ENCODE measurements at regions not wholly inside any gene's neighbourhood (a gene's known extent, or its start where the extent isn't known, plus 50 kb on each side); places are given as distances from the start of the nearest gene placed in this dataset.
A peak's percentile ranks its signal among the peaks of the same experiment; 100 is the strongest.

DNA sequence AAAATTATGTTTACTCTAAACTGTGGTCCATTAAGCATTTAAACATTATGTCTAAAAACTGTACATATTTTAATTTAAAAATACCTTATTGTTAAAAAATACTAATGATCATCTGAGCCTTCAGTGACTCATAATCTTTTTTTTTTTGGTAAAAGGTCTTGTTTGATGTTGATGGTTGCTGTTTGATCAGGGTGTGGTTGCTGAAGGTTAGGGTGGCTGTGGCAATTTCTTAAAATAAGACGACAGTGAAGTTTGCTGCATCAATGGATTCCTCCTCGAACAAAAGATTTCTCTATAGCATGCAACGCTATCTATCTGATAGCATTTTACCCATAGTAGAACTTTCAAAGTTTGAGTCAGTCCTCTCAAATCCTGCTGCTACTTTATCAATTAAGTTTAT is 180.0 kb upstream of the AHR start:
- ATAC-seq: no peak

DNA sequence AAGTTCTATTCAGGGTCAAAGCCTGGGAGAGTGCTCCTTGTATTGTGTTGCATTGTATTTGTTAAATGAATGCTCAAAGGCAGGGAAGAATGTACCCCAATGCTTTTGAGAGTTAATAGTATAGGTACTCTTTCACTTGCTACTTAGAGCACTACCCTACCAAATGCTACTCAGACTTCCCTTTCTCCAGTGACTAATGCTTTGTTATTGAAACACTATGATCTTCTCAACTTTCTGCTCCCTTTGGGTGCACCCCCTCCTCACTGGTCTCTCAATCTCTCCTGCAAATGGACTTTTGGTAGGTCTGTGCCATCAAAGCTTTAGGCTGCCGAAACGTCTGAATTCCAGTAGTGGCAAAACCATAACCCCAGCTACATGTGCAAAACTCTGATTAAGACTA is 177.7 kb upstream of the AHR start:
- DNase-seq (ENCODE audit: low spot score) (no peak), ATAC-seq (no peak)

More for the DNA sequence above, 180.0 kb upstream of the AHR start:
- DNase-seq (ENCODE audit: low spot score): no peak

DNA sequence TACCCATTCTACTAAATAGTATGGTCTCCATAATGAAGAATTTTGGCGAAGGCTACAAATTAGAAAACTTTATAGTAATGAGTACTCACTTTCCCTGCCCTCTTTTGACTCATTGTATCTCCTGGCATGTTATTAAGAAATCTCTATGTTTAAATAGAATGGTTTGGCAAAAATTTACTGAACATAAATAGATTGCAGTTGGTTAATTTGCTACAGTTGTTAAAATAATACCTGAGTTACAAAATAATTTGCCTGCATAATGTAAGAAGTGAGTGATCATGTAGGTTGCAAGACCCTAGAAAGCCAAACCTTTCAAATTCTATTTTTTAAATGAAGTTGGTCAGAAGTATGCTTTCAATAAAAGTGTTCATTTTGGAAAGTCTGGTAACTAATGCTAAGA is 176.8 kb upstream of the AHR start:
- ATAC-seq (no peak), DNase-seq (ENCODE audit: low spot score) (no peak)

DNA sequence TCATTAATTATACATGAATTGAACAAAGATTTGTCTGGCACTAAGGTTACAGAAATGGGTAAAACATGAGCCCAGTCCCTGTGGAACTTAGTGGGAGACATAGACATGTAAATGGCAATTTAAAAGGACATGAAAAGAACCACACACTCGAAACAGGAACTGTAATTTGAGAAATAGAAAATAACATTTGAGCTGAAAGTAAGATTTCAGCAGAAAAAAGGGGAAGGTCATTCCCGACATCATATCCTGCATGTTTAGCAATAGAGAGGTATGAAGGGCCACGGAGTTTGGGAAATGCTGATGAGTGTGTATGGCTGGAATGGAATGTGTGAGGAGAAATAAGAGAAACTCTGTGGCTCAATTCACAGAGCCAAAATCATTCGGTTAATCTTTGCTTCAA is 175.4 kb upstream of the AHR start:
- no peak for DNase-seq (ENCODE audit: low spot score)

DNA sequence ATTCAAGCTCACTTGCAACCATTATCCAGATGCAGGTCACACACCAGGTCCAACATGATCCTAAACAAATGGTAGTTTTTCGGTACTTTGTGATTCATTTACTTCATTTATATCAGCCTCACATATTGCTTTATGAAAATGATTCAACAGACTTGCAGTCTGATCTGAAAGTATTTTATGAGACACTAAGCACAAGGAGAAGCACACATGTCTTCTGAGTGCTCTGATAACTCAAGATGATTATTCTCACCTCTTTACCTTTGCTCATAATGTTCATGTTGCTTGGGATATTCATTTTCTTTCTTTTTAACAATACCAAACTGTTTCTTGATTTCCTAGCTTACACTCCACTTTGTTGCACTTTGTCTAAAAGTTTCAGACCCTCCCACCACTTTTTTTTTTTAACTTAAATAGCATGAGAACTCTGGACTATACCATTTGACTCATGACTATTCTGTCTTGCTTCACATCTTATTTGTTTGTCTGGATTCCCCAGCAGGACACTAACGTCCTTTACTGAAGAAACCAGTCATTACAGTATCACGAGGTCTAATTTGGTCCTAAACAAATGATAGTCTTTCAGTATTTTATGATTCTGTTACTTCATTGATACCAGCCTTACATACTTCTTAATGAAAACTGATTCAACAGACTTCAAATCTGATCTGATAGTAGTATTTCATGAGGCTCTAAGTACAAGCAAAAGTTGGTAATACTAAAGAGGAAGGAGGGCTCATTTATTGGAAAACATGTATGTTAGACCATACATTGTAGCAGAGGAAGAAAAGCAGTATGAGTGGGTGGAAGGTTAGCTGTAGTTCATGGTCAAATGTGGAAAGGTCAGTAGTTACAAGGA is 171.8 kb upstream of the AHR start:
- no peak for ATAC-seq
- DNase-seq (ENCODE audit: low spot score): no peak

More for the DNA sequence above, 175.4 kb upstream of the AHR start:
- ATAC-seq: no peak

DNA sequence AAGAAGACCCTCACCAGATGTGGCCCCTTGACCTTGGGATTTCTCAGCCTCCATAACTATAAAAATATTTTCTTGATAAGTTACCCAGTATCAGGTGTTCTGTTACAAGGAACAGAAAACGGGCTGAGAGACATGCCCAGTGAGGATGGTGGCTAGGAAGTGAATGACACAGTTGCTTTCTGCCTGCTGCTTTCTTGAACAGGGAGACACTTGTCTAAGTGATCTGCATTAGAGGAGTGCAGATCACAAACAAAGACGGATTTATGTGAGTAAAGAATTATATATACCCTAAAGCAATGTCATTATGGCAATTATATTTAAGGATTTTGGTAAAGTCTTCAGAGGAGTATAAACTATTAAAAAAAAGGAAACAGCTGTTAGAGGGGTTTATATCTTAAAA is 169.2 kb upstream of the AHR start:
- no peak for DNase-seq (ENCODE audit: low spot score)
- no peak for ATAC-seq

DNA sequence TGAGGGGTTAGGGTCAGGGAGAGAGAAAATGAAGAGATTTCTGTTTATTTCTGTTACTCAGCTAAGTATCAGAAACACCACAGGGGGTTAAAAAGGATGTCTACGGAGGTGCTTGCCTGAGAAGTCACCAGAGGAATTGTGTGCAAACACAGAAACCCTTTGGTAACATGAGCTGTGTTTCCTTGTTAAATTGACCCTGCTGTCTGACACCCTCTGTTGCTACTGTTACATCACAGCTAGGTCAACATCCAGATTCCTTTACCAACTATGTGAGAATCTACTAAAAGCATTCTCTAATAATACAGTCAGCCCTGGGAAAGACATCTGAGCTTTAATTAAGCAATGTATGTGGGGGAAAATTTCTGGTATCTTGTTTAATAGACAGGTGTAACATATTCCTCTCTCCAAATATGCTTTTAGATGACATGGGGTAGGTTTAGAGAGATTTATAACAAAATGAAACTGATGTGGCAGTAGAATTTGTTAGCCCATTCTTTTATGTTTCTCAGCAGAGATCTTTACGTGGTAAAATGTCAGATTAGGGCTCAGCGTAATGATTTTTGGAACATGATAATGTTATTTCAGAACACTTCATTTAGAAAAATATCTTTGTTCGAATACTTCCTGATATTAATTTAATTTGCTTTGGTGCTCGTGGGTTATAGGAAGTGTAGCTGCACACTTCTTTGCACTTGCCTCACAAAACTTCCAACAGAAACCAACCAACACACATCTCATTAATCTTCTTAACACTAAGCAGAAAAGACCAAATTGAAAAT is 168.0 kb upstream of the AHR start:
- no peak for DNase-seq (ENCODE audit: low spot score)
- ATAC-seq: peak; percentile 93

DNA sequence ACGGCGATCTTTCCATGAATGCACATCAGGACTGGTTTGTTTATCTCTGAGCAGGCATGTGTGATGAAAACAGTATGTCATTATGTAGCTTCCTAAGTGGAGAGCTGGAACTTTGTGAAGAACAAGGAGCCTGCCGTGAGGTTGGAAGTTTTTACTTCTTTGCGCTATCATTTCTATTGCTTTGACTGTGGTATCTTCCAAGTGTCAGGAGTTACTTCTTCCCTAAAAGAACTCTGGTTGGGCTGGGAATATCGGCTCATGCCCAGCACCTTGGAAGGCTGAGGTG is 167.4 kb upstream of the AHR start:
- ATAC-seq (peak; percentile 41), DNase-seq (ENCODE audit: low spot score) (no peak)

DNA sequence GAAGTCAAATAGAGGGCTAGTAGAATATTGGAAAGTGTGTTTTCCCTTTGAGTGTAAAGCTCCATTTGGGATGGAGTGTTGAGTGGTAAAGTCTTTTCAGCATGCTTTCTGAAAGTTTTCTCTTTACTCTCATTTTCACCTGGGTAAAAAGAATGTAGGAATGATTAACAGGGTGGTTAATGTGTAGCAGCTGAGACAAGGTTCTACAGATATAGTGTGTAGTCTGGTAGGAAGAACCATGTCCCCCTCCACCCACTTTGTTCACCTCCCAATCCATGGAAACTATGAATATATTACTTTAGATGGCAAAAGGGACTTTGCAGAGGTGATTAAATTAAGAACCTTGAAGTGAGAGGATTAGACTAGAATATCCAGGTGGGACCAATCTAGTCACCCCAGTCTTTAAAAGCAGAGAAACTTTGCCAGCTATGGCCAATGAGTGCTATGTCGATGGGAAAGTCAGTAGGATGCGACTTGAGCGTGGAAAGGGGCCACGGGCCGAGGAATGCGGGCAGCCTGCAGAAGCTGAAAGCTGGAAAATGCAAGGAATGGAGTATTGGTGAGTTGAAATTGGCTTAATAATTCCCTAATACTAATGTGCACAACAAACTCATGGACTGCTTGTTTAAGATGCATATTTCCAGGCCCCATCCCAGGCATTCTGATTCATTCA is 166.3 kb upstream of the AHR start:
- no peak for DNase-seq (ENCODE audit: low spot score)
- peak; percentile 32 for ATAC-seq

DNA sequence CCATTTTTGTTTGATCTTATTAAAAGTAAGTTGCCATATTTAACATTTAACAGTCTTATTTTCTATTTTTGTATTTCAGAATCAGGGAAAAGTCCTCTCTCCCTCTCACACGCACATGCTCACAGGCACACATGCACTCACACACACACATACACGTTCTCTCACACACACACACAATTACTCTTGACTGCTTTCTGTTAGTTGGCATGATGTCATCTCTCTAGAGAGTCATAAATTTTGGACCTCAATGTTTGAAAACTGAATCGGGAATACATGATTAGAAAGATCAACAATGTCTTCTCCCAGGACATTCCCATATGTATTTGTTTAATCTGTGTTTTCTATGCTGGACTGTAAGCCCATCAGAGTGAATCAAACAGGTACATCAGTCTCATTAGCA is 165.7 kb upstream of the AHR start:
- no peak for ATAC-seq
- DNase-seq (ENCODE audit: low spot score): no peak

DNA sequence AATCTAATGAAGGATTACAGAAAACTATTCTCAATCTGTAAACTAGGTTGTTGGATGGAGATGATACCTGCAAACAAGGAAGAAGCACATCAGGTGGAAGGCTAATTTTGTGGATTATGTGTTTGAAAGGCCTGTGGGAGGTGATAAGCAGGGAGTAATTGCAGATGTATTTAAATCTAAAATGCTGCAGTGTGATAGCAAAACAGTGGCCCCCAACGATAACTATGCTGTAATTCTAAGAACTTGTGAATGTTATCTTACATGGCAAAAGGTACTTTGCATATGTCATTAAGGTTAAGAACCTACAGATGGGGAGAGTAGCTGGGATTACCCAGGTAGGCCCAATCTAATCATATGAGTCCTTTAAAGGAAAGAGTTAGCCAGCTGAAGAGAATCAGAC is 164.5 kb upstream of the AHR start:
- DNase-seq (ENCODE audit: low spot score) (no peak), ATAC-seq (no peak)

DNA sequence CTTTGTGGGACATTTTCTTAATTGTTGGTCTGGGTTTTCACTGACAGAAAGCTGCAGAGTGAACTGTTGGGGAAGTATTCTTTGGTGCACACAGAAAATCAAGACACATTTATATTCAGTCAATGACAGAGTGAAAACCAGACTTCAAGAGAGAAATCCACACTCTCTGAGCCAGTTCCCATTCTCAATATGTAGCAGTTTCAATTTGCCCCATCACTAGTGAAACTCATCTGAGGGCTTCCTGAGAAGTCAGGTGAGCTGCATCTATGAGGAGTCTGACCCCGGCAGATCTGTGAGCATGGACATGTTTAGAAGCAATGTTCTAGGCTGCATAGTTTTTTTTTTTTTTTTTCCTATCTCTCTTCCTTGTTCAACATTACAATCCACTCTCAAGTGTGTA is 163.7 kb upstream of the AHR start:
- ATAC-seq (no peak), DNase-seq (ENCODE audit: low spot score) (no peak)

DNA sequence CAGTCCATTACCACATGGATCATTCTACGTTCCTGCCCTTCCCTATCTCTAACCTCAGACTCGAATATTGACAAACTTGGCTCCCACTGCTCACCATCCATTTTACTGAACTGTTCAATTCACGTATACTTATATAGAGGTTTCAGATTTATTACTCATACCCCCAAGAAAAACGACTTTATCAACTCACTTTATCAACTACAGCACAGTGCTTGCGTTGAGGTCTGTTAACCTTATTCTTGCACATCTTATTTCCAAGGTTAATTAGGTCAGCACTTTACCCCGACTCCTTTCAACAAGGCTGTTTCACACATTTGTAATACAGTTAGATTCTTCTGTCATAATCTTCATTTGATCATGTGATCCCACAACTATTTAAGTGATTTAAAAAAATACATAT is 162.3 kb upstream of the AHR start:
- ATAC-seq: no peak
- DNase-seq (ENCODE audit: low spot score): no peak

DNA sequence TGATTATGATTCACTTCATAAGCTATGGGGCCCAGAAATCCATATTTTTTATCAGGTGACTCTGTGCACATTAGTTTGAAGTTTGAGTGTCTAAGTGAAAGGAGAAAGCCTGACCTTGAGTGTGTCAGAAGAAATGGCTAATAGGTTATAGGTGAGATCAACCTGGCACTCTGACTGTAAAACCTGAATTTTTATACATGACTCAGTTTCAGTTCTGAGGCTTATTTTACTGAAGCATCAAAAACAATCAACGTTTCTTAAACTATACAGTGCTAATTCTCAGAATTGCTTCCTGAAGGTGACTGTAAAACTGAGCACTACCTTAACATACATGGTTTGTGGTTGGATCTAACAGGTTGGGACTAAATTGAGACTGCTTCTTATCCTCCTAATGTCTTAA is 159.4 kb upstream of the AHR start:
- DNase-seq (ENCODE audit: low spot score) (no peak), ATAC-seq (no peak)

DNA sequence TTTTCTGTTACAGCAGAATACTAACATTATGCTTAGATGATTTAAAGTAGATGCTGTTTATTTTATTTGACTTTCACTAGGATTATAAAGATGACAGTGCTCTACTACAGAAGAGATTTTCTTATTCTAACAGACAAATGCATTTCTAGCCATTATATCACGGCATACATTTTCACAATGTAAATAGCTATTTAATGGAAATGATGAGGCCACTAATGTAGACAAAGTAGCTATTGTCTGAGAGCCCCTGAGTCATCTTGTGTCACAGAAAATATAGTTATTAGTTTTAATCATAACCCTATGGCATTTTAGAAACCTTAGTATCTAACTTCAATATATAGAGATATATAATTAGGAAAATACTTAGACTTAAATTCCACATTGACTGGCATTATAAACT is 158.0 kb upstream of the AHR start:
- no peak for ATAC-seq
- DNase-seq (ENCODE audit: low spot score): no peak

DNA sequence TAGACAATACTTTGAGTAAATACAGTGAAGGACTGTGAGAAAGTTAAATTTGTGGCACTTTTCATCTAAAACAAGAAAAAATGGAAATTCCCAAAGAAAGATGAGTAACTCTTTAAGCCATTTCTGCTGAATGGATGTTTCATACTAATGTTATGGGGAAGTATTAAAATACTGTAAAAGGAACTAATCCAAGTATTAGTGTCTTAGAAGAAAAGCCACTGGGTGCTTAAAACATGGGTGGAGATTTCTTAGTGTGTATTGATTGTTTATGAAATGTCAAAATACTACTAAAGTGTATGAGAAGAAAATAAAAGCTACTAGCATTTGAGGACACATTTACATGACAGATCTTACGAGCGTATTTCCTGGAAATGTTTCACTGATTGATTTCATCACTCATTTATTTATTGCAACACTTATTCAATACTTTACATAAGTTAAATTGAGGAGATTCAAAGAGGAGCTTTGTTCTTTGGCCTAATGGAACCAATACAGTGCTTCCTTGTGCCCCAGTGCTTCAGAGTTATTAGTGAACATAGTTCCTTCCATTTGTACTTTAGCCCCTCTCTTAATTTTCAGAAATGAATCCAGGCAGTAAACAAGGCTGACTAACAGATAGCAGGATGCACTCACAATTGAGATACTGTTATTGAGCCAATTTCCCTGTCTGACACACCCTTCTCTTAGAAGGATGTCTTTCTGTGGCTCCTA is 155.5 kb upstream of the AHR start:
- DNase-seq (ENCODE audit: low spot score) (no peak), ATAC-seq (peak; percentile 52)

DNA sequence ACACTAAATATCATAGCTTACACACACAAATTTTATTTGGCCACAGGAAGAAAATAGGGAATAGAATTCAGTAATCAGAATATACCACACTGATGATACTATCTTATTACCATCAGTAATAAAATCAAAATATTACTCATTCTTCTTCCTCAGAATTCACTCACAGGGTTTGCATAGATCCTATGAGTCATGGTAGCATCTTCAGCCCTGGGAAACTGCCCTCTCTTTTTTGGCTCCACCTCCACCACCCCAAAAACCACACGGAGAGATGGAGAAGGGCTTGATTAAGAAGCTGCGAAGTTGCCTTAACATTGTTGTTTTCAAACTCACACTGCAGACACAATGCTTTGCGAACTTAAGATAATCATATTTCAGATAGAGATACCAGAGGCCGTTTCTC is 154.1 kb upstream of the AHR start:
- ATAC-seq: peak; percentile 19
- DNase-seq (ENCODE audit: low spot score): no peak

DNA sequence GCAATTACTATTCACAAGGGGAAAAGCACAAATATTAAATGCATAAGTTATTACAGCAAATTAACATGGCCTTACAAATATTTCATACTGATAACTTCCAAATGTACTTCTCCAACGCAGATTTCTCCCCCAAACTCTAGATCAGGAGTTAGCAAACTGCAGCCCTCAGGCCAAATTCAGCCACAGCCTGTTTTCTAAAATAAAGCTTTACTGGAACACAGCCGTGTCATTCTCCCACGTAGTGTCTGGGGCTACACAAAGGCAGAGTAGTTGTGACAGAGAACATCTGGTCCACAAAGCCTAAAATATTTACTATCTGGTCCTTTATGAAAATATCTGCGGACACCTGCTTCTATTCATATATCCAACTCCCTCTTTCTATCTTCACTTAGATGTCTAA is 151.8 kb upstream of the AHR start:
- ATAC-seq (no peak), DNase-seq (ENCODE audit: low spot score) (no peak)

DNA sequence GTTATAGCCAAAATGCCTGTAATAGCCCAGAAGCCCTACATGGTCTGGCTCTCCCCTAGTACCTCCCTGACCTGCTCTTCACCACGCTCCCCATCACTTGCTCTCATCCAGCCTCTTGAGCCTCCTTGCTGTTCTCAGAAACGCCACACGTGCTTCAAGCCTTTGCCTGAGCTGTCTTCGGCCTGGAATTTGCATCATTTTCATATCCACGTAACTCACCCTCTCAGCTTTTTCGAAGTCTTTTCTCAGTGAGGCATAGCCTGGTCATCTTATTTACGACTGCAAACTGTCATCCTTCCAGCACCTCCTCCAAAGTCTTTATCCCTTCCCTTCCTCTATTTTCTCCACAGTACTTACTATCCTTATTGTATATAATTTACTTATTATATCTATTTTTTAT is 151.0 kb upstream of the AHR start:
- ATAC-seq: no peak
- no peak for DNase-seq (ENCODE audit: low spot score)

DNA sequence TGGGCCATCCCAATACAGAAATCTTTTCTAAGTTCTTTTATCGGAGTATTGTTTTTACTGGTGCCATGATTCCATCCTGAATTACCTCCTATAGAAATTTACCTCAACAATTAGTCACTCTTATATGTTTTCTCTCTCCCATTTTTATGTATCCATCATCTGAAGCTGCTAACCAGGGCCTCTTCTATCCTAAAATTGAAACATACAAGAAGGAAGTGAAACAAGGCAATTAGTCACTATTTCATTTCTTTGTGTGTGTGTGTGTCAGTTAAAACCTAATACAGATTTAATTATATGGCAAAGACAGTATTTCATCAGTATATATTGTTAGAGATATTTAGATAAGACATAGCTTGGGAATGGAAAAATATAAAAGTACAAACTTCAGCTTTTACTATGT is 148.4 kb upstream of the AHR start:
- no peak for ATAC-seq
- DNase-seq (ENCODE audit: low spot score): no peak

DNA sequence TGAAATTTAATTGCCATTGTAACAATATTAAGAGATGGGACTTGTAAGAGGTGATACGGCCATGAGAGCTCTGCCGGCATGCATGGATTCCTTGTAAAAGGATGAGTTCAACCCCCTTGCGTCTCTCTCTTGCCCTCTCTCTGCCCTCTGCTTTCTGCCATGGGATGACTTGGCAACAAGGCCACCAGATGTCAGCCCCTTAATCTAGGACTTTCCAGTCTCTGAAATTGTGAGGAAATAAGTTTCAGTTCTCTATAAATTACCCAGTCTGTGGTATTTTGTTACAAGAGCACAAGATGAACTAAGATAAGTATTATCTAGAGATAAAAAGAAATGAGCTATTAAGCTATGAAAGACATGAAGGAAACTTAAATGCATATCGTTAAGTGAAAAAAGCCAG is 145.7 kb upstream of the AHR start:
- no peak for ATAC-seq

DNA sequence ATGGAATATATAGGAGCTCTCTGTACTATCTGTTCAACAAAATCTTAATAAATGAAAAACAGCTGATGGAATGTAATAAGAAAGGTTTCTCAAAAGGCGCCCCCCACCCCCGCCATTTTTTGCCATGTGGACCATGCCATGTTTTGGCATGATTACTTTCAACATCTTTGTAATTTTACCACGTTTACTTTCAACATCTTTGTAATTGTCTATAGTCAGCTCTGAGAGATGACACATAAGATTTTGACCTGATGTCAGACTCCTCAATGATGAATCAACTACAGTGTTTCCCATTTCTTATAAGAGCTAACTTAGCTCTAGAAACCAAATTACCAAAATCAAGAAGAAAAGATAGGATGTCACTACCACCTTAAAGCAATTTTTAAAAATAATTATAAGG is 144.9 kb upstream of the AHR start:
- no peak for DNase-seq (ENCODE audit: low spot score)
- no peak for ATAC-seq

More for the DNA sequence above, 145.7 kb upstream of the AHR start:
- no peak for DNase-seq (ENCODE audit: low spot score)
